K562 (cell line): ENCODE measurements at regions not wholly inside any gene's neighbourhood (a gene's known extent, or its start where the extent isn't known, plus 50 kb on each side); places are given as distances from the start of the nearest gene placed in this dataset.

Experiments
- DDX20 ChIP-seq: fragments of 450-650 bp; IDR thresholded peaks from 2 replicates; pipeline ENCODE4 v1.6.1; 2016; ENCODE audit warnings: missing genetic modification characterization, low read depth, mild to moderate bottlenecking, missing compliant biosample characterization, moderate library complexity
- IFI16 ChIP-seq: fragments of 250-450 bp; sonication (Bioruptor Pico); IDR thresholded peaks from 2 replicates; pipeline ENCODE4 v2.1.2; 2022; ENCODE audit warnings: mild to moderate bottlenecking, inconsistent platforms
- KDM2B ChIP-seq: fragments of 250-450 bp; sonication (Bioruptor Pico); IDR thresholded peaks from 2 replicates; pipeline ENCODE4 v1.8.0; 2021; ENCODE audit warnings: mild to moderate bottlenecking, moderate library complexity
- MECOM ChIP-seq: fragments of 250-450 bp; sonication (Bioruptor Pico); IDR thresholded peaks from 2 replicates; pipeline ENCODE4 v1.8.0; 2022; ENCODE audit warnings: inconsistent platforms
- NFATC3 ChIP-seq: fragments of 450-650 bp; IDR thresholded peaks from 2 replicates; pipeline ENCODE4 v1.6.1; 2017; ENCODE audit warnings: mild to moderate bottlenecking
- NR4A1 ChIP-seq, 2 experiments: fragments of 250-450 bp in 1 of 2; fragments of 450-650 bp in 1 of 2; sonication (Bioruptor Pico) in 1 of 2; IDR thresholded peaks; 2 replicates each; pipeline versions ENCODE4 v1.4.0 to v1.6.1; 2016 to 2020; ENCODE audit warnings: mild to moderate bottlenecking in 2 of 2, missing compliant biosample characterization in 1 of 2, missing genetic modification characterization in 1 of 2, moderate library complexity in 1 of 2
- RBM22 ChIP-seq: fragments of 200-400 bp; formaldehyde crosslinking; IDR thresholded peaks from 2 replicates; pipeline ENCODE4 v1.6.1; 2018; ENCODE audit warnings: low read length, low read depth; ENCODE audit not compliant: poor library complexity, severe bottlenecking
- TFAM ChIP-seq: fragments of 250-450 bp; sonication (Bioruptor Pico); conservative IDR thresholded peaks from 2 replicates; pipeline ENCODE4 v1.5.0; 2021; ENCODE audit warnings: mild to moderate bottlenecking, moderate library complexity
- ZBTB9 ChIP-seq: fragments of 450-650 bp; formaldehyde crosslinking; IDR thresholded peaks from 2 replicates; pipeline ENCODE4 v1.4.0; 2020; ENCODE audit warnings: mild to moderate bottlenecking, moderate library complexity
- ZFPM2 ChIP-seq: fragments of 250-450 bp; sonication (Bioruptor Pico); IDR thresholded peaks from 2 replicates; pipeline ENCODE4 v1.5.1; 2022; ENCODE audit warnings: mild to moderate bottlenecking
- ZNF282 ChIP-seq: sonication (generic); formaldehyde crosslinking; IDR thresholded peaks from 2 replicates; pipeline ENCODE4 v1.8.1; 2023; ENCODE audit warnings: missing genetic modification reagents
- ZNF584 ChIP-seq: fragments of 200-800 bp; sonication (Bioruptor generic); IDR thresholded peaks from 2 replicates; pipeline ENCODE4 v1.6.1; 2016; ENCODE audit warnings: low read depth, mild to moderate bottlenecking, missing genetic modification characterization, missing compliant biosample characterization
- ZNF655 ChIP-seq: fragments of 250-450 bp; sonication (Bioruptor Pico); IDR thresholded peaks from 2 replicates; pipeline ENCODE4 v1.5.0; 2021
- ZNF77 ChIP-seq: fragments of 250-450 bp; sonication (Bioruptor Pico); IDR thresholded peaks from 2 replicates; pipeline ENCODE4 v1.5.0; 2020
- TF ChIP-seq, protein P1 (sequence below), 2 experiments: fragments of 450-650 bp; IDR thresholded peaks; 2 replicates each; pipeline ENCODE4 v1.6.1; 2016; ENCODE audit warnings: mild to moderate bottlenecking in 2 of 2, borderline replicate concordance in 1 of 2, low read depth in 1 of 2, moderate library complexity in 1 of 2
- TF ChIP-seq, protein P2 (sequence below): fragments of 250-450 bp; sonication (Bioruptor Pico); IDR thresholded peaks from 2 replicates; pipeline ENCODE4 v1.4.0; 2020; ENCODE audit warnings: mild to moderate bottlenecking, moderate library complexity

DNA sequence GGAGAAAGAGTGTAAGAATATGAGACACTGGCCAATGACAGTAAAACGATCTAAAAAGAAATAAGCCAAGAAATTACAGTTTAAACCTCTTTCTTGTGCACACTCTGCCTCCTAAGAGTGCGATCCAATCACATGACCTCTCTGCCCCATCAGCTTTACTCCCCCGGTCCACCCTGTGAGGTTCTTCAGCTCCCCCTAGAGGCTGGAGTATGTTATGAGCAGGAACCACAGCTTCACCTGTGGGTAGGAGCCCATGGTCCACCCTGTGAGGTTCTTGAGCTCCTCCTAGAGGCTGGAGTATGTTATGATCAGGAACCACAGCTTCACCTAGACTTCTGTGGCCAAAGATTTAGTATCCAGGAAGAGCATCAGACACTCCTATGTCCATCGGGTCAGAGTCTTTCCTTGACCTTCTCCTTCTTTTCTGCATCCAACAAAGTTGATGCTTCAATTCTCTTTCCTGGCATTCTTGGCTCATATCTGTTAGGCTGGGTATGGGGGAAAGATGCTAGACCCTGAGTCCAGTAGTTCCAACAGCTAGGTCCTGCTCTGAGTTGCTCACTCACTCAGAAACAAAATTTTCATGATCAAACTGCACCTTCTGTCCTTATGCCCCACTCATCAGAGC is 164.0 kb downstream of the MINAR1 start (continued):
- TF ChIP-seq, protein P1, sequence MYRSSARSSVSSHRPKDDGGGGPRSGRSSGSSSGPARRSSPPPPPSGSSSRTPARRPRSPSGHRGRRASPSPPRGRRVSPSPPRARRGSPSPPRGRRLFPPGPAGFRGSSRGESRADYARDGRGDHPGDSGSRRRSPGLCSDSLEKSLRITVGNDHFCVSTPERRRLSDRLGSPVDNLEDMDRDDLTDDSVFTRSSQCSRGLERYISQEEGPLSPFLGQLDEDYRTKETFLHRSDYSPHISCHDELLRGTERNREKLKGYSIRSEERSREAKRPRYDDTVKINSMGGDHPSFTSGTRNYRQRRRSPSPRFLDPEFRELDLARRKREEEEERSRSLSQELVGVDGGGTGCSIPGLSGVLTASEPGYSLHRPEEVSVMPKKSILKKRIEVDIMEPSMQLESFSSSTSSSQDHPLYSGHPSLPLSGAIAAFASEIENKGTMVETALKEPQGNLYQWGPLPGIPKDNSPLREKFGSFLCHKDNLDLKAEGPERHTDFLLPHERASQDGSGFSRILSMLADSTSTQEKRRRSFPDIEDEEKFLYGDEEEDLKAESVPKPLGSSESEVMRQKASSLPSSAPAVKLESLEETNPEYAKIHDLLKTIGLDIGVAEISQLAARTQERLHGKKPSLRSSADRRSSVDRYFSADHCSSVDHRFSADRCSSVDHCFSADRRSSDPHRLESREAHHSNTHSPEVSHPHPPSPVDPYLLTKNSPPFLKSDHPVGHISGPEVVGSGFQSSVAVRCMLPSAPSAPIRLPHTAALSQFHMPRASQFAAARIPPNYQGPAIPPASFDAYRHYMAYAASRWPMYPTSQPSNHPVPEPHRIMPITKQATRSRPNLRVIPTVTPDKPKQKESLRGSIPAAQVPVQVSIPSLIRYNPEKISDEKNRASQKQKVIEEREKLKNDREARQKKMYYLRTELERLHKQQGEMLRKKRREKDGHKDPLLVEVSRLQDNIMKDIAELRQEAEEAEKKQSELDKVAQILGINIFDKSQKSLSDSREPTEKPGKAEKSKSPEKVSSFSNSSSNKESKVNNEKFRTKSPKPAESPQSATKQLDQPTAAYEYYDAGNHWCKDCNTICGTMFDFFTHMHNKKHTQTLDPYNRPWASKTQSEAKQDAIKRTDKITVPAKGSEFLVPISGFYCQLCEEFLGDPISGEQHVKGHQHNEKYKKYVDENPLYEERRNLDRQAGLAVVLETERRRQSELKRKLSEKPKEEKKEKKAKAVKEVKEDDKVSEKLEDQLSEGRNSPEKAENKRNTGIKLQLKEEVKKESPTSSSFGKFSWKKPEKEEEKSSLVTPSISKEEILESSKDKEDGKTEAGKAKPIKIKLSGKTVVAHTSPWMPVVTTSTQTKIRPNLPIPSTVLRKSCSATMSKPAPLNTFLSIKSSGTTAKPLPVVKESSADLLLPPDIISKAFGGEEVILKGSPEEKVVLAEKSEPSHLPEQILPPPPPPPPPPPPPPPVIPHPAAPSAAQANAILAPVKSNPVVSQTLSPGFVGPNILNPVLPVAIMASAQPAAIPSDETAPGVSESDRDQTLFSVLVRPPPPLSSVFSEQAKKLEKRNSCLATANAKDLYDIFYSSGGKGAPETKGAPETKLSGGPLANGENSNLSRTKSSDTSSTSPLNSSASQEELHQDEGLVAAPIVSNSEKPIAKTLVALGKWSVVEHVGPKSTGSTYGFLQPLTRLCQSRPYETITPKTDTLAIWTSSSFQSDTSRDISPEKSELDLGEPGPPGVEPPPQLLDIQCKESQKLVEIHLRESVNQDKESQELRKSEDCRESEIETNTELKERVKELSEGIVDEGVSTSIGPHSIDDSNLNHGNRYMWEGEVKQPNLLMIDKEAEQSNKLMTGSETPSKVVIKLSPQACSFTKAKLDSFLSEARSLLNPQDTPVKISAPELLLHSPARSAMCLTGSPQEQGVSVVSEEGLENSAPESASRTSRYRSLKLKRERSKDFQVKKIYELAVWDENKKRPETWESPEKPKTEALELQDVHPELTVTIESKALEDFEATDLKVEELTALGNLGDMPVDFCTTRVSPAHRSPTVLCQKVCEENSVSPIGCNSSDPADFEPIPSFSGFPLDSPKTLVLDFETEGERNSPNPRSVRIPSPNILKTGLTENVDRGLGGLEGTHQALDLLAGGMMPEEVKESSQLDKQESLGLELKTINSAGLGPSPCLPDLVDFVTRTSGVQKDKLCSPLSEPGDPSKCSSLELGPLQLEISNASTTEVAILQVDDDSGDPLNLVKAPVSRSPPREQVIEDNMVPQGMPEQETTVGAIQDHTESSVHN (IDR thresholded peaks at IDR 0.05; ENCODE audit: borderline replicate concordance in 1 of 2, low read depth in 1 of 2) = no peak
- TF ChIP-seq ZNF655 (CRISPR knock-in tag) = no peak
- no peak for TF ChIP-seq RBM22
- TF ChIP-seq ZBTB9 (CRISPR knock-in tag) = no peak
- TF ChIP-seq NR4A1 (CRISPR knock-in tag; IDR thresholded peaks at IDR 0.05) = no peak
- TF ChIP-seq NR4A1 (tag; IDR thresholded peaks at IDR 0.05) = no peak
- TF ChIP-seq DDX20 (tag) = no peak
- TF ChIP-seq ZNF77 (CRISPR knock-in tag) = no peak
- TF ChIP-seq TFAM (CRISPR knock-in tag) = no peak
- TF ChIP-seq IFI16 = no peak
- TF ChIP-seq KDM2B (CRISPR knock-in tag) = no peak
- TF ChIP-seq, protein P2, sequence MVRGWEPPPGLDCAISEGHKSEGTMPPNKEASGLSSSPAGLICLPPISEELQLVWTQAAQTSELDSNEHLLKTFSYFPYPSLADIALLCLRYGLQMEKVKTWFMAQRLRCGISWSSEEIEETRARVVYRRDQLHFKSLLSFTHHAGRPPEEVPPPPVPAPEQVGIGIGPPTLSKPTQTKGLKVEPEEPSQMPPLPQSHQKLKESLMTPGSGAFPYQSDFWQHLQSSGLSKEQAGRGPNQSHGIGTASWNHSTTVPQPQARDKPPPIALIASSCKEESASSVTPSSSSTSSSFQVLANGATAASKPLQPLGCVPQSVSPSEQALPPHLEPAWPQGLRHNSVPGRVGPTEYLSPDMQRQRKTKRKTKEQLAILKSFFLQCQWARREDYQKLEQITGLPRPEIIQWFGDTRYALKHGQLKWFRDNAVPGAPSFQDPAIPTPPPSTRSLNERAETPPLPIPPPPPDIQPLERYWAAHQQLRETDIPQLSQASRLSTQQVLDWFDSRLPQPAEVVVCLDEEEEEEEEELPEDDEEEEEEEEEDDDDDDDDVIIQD (CRISPR knock-in tag) = no peak
- TF ChIP-seq NFATC3 = no peak
- no peak for TF ChIP-seq ZNF282 (CRISPR knock-in tag)
- TF ChIP-seq ZFPM2 (CRISPR knock-in tag) = no peak
- TF ChIP-seq MECOM (CRISPR knock-in tag) = no peak
- TF ChIP-seq ZNF584 (CRISPR knock-in tag) = no peak
